WERI-Rb-1 (cell line): ENCODE measurements at regions not wholly inside any gene's neighbourhood (a gene's known extent, or its start where the extent isn't known, plus 50 kb on each side); places are given as distances from the start of the nearest gene placed in this dataset.

Experiments used
- DNase-seq: peaks from one replicate; pipeline ENCODE4 v3.0.0-alpha.2; 2020
- H3K27ac ChIP-seq: fragments of 250-450 bp; sonication (Bioruptor Pico); 2 replicates; pipeline ENCODE4 v1.5.1; 2020; ENCODE audit warnings: mild to moderate bottlenecking, moderate library complexity
- H3K27me3 ChIP-seq: fragments of 250-450 bp; sonication (Bioruptor Pico); 2 replicates; pipeline ENCODE4 v1.5.1; 2021; ENCODE audit warnings: mild to moderate bottlenecking, low read depth, moderate library complexity; ENCODE audit not compliant: insufficient read depth, severe bottlenecking
- H3K36me3 ChIP-seq: fragments of 250-450 bp; sonication (Bioruptor Pico); 2 replicates; pipeline ENCODE4 v1.5.1; 2020; ENCODE audit warnings: mild to moderate bottlenecking, moderate library complexity
- H3K4me3 ChIP-seq: 2 replicates; pipeline ENCODE4 v1.5.1; 2011; ENCODE audit warnings: low read depth, mild to moderate bottlenecking, control low read depth, low read length
- H3K9me3 ChIP-seq: fragments of 250-450 bp; sonication (Bioruptor Pico); 2 replicates; pipeline ENCODE4 v1.5.1; 2021; ENCODE audit warnings: mild to moderate bottlenecking, moderate library complexity; ENCODE audit not compliant: severe bottlenecking
- TF ChIP-seq, protein P1 (sequence below): IDR thresholded peaks from 2 replicates; pipeline ENCODE4 v1.5.1; 2011; ENCODE audit warnings: low read depth, mild to moderate bottlenecking, control low read depth, inconsistent platforms, low read length

DNA sequence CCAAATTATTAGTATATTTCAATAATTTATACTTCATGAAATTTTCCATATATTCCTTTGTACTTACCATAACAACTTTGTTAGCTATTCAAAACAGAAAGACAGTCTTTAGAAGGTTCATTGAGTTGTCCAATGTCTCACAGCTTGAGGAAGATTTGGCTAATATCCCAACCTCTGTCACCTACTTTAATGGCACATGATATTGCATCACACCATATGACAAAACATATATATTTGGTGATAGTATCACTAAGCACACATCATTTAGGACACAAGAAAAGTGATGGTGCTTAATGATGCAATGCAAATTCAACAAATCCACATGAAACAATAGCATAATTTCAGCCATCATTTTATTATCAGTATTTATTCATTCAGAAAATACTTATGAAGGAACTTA, 122.0 kb upstream of the BRINP3 start:
- Histone ChIP-seq H3K27ac (no peak overlapping the region), H3K9me3 (no peaks in the 10 kb centered on the region), H3K27me3 (no peaks in the 10 kb centered on the region), H3K36me3 (no peaks in the 10 kb centered on the region), H3K4me3 (no peak overlapping the region)
- no peak for DNase-seq
- TF ChIP-seq, protein P1, sequence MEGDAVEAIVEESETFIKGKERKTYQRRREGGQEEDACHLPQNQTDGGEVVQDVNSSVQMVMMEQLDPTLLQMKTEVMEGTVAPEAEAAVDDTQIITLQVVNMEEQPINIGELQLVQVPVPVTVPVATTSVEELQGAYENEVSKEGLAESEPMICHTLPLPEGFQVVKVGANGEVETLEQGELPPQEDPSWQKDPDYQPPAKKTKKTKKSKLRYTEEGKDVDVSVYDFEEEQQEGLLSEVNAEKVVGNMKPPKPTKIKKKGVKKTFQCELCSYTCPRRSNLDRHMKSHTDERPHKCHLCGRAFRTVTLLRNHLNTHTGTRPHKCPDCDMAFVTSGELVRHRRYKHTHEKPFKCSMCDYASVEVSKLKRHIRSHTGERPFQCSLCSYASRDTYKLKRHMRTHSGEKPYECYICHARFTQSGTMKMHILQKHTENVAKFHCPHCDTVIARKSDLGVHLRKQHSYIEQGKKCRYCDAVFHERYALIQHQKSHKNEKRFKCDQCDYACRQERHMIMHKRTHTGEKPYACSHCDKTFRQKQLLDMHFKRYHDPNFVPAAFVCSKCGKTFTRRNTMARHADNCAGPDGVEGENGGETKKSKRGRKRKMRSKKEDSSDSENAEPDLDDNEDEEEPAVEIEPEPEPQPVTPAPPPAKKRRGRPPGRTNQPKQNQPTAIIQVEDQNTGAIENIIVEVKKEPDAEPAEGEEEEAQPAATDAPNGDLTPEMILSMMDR, result no peak

- TF ChIP-seq, protein P1, result no peak
- Histone ChIP-seq H3K9me3 (no peaks in the 10 kb centered on the region), H3K36me3 (no peaks in the 10 kb centered on the region), H3K27me3 (no peaks in the 10 kb centered on the region), H3K27ac (no peak overlapping the region), H3K4me3 (no peak overlapping the region)
- DNase-seq, result no peak
Measured at GRCh38 chr1:190602325-190602724, 124.7 kb upstream of the BRINP3 start.

- Histone ChIP-seq H3K27me3 (no peaks in the 10 kb centered on the region), H3K36me3 (no peaks in the 10 kb centered on the region), H3K27ac (no peak overlapping the region), H3K4me3 (no peak overlapping the region), H3K9me3 (no peaks in the 10 kb centered on the region)
- TF ChIP-seq, protein P1, result no peak
- DNase-seq, result no peak
Measured at GRCh38 chr1:190608282-190608681, 130.6 kb upstream of the BRINP3 start.

GRCh38 chr1:190615818-190616217, 138.2 kb upstream of the BRINP3 start:
- Histone ChIP-seq H3K36me3 (no peaks in the 10 kb centered on the region), H3K4me3 (no peak overlapping the region), H3K27ac (no peak overlapping the region), H3K27me3 (no peaks in the 10 kb centered on the region), H3K9me3 (no peaks in the 10 kb centered on the region)
- DNase-seq, result no peak
- TF ChIP-seq, protein P1, result 0 out of 2 replicates have a peak, but pooled peaks have one; percentile 7

GRCh38 chr1:190616235-190616634, 138.6 kb upstream of the BRINP3 start:
- Histone ChIP-seq H3K27ac (no peak overlapping the region), H3K36me3 (no peaks in the 10 kb centered on the region), H3K4me3 (no peak overlapping the region), H3K9me3 (no peaks in the 10 kb centered on the region), H3K27me3 (no peaks in the 10 kb centered on the region)
- DNase-seq, result no peak
- TF ChIP-seq, protein P1, result no peak

DNA sequence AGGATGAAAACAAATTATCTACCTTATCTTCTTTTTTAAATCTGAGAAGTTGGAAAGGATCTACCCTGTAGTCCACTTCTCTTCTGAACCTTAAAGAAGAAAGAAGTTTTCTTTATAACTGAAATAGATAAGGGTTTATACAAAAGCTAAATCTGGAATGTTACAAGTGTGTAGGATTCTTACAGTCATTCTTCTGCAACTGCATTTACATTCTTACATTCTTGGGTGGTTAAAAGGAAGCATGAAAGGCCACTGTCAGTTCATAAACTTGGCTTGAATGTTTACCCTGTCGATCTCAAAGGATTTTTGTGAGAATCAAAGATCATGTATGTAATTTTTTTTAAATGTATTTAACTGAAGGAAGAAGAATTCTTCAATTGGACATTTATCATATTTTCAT, 142.1 kb upstream of the BRINP3 start:
- TF ChIP-seq, protein P1, result no peak

More for the DNA sequence above, 142.1 kb upstream of the BRINP3 start:
- Histone ChIP-seq H3K36me3 (no peaks in the 10 kb centered on the region), H3K27me3 (no peaks in the 10 kb centered on the region), H3K4me3 (no peak overlapping the region), H3K9me3 (no peaks in the 10 kb centered on the region), H3K27ac (no peak overlapping the region)
- DNase-seq, result no peak
